ENCODE measurements at regions not wholly inside any gene's neighbourhood (a gene's known extent, or its start where the extent isn't known, plus 50 kb on each side); places are given as distances from the start of the nearest gene placed in this dataset.

DNA sequence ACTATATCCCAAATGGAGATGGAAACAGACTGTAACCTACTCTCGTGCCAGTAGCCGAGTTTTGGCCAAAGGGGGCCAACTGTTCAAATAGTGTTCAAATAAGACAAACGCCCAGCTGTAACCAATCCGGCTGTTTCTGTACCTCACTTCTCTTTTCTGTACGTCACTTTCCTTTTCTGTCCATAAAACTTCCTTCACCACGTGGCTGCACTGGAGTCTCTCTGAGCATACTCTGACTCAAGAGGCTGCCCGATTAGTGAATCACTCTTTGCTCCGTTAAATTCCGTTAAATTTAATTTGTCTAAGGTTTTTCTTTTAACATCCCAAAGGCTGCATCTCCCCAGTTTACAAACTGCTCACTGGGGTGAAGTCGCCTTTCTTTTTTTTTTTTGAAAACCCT, 219.2 kb upstream of the P2RY1 start:
- TF ChIP-seq POLR2A (IDR thresholded peaks at IDR 0.05; ENCODE audit: low read depth, low read length) (no peak), CTCF (IDR thresholded peaks at IDR 0.05; ENCODE audit: extremely low read depth in 1 of 2, insufficient read depth in 1 of 2, low read depth in 1 of 2, low read length in 2 of 2) (no peak), MAX (IDR thresholded peaks at IDR 0.05; ENCODE audit: insufficient read depth, insufficient read length) (no peak), POLR2AphosphoS5 (IDR thresholded peaks at IDR 0.05; ENCODE audit: insufficient read depth, low read depth, low read length) (no peak), EZH2 (IDR thresholded peaks at IDR 0.05; ENCODE audit: borderline replicate concordance, low read depth, low read length, severe bottlenecking) (no peak)

Data from endothelial cell of umbilical vein (primary cell).